OCI-LY7 (cell line): ENCODE measurements at regions not wholly inside any gene's neighbourhood (a gene's known extent, or its start where the extent isn't known, plus 50 kb on each side); places are given as distances from the start of the nearest gene placed in this dataset.

Experiments
- BruUV-seq: library from RNA; stranded (reverse); fragments of 400-500 nt; replicated peaks from 2 replicates; lab custom pipeline; 2021; lab: Mats Ljungman, UMichigan
- CTCF ChIA-PET: fragments of 300-600 bp; sonication (Branson Sonifier 250); formaldehyde crosslinking; loops from one replicate; lab custom pipeline; 2022; ENCODE audit warnings: antibody characterized with exemption; ENCODE audit not compliant: unreplicated experiment; lab: Charles Lee
- POLR2A ChIA-PET: fragments of 300-600 bp; sonication (Branson Sonifier 250); formaldehyde crosslinking; loops from one replicate; lab custom pipeline; 2022; ENCODE audit warnings: antibody characterized with exemption; lab: Charles Lee
- DNase-seq: peaks from one replicate; pipeline ENCODE4 v3.0.0-alpha.2; 2015; ENCODE audit warnings: low spot score
- H2AFZ ChIP-seq: fragments of 200-600 bp; sonication (generic), shearing (Covaris generic); 2 replicates; pipeline ENCODE4 v1.6.1; 2014; ENCODE audit warnings: mild to moderate bottlenecking, antibody characterized with exemption, low read length, moderate library complexity
- H3K27ac ChIP-seq: fragments of 200-600 bp; sonication (generic); 2 replicates; pipeline ENCODE4 v1.5.1; 2014; ENCODE audit warnings: mixed run types, low read depth, mild to moderate bottlenecking, moderate library complexity, low read length, inconsistent platforms; ENCODE audit not compliant: poor library complexity, severe bottlenecking
- H3K36me3 ChIP-seq: fragments of 200-600 bp; sonication (generic); 2 replicates; pipeline ENCODE4 v1.6.1; 2014; ENCODE audit warnings: mild to moderate bottlenecking, antibody characterized with exemption, low read length, moderate library complexity, mixed read lengths; ENCODE audit not compliant: insufficient read depth
- H3K4me1 ChIP-seq: fragments of 200-600 bp; sonication (generic); 2 replicates; pipeline ENCODE4 v1.5.1; 2014; ENCODE audit warnings: mild to moderate bottlenecking, low read length; ENCODE audit not compliant: insufficient read depth, poor library complexity, severe bottlenecking
- H3K4me2 ChIP-seq: fragments of 200-600 bp; sonication (generic); 2 replicates; pipeline ENCODE4 v1.6.1; 2014; ENCODE audit warnings: mild to moderate bottlenecking, low read length
- H3K4me3 ChIP-seq: fragments of 200-600 bp; sonication (generic); 2 replicates; pipeline ENCODE4 v1.5.1; 2014; ENCODE audit warnings: mild to moderate bottlenecking, low read depth, low read length; ENCODE audit not compliant: poor library complexity, severe bottlenecking
- H3K79me2 ChIP-seq: fragments of 200-600 bp; sonication (generic); 2 replicates; pipeline ENCODE4 v1.6.1; 2016; ENCODE audit warnings: low read depth, mild to moderate bottlenecking, low read length, moderate library complexity, mixed read lengths; ENCODE audit not compliant: insufficient read depth
- H3K9me2 ChIP-seq: fragments of 200-600 bp; sonication (generic); 2 replicates; pipeline ENCODE4 v1.6.1; 2016; ENCODE audit warnings: mild to moderate bottlenecking, low read length, mixed read lengths; ENCODE audit not compliant: insufficient read depth
- H3K9me3 ChIP-seq: fragments of 200-600 bp; sonication (generic); 2 replicates; pipeline ENCODE4 v1.6.1; 2014; ENCODE audit warnings: mild to moderate bottlenecking, mixed run types, low read length, mixed read lengths
- H4K20me1 ChIP-seq: fragments of 200-600 bp; sonication (generic); 2 replicates; pipeline ENCODE4 v1.6.1; 2014; ENCODE audit warnings: mild to moderate bottlenecking, antibody characterized with exemption, low read length, moderate library complexity, mixed read lengths; ENCODE audit not compliant: insufficient read depth
- EZH2phosphoT487 ChIP-seq: fragments of 200-600 bp; sonication (generic); IDR thresholded peaks from 2 replicates; pipeline ENCODE4 v1.6.1; 2018; ENCODE audit warnings: low read depth, borderline replicate concordance, mild to moderate bottlenecking, mixed run types, antibody characterized with exemption, low read length, moderate library complexity, mixed read lengths
- intact Hi-C: fragments of 100-400 bp; cut with micrococcal nuclease; formaldehyde crosslinking; loops from one replicate; pipeline ENCODE4 v1.10.0; 2022; ENCODE audit not compliant: unreplicated experiment
- TF ChIP-seq, protein P1 (sequence below): fragments of 200-600 bp; sonication (generic); conservative IDR thresholded peaks from 2 replicates; pipeline ENCODE4 v1.5.1; 2014; ENCODE audit warnings: mild to moderate bottlenecking, antibody characterized with exemption, low read length, moderate library complexity, mixed read lengths

- BruUV-seq: no TSS peak
- ChIA-PET POLR2A (no interaction called here), CTCF (no interaction called here)
- Histone ChIP-seq H3K4me2 (no peak overlapping the region), H3K9me3 (no peaks in the 10 kb centered on the region), H3K36me3 (no peaks in the 10 kb centered on the region), H4K20me1 (no peaks in the 10 kb centered on the region), H3K4me1 (no peaks in the 10 kb centered on the region), H2AFZ (no peak overlapping the region), H3K9me2 (no peaks in the 10 kb centered on the region), H3K27ac (no peak overlapping the region), H3K4me3 (no peak overlapping the region), H3K79me2 (no peaks in the 10 kb centered on the region)
- no peak for DNase-seq
- TF ChIP-seq EZH2phosphoT487: no peak
- TF ChIP-seq, protein P1, sequence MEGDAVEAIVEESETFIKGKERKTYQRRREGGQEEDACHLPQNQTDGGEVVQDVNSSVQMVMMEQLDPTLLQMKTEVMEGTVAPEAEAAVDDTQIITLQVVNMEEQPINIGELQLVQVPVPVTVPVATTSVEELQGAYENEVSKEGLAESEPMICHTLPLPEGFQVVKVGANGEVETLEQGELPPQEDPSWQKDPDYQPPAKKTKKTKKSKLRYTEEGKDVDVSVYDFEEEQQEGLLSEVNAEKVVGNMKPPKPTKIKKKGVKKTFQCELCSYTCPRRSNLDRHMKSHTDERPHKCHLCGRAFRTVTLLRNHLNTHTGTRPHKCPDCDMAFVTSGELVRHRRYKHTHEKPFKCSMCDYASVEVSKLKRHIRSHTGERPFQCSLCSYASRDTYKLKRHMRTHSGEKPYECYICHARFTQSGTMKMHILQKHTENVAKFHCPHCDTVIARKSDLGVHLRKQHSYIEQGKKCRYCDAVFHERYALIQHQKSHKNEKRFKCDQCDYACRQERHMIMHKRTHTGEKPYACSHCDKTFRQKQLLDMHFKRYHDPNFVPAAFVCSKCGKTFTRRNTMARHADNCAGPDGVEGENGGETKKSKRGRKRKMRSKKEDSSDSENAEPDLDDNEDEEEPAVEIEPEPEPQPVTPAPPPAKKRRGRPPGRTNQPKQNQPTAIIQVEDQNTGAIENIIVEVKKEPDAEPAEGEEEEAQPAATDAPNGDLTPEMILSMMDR: no peak
- intact Hi-C loops: no loop called here
Measured at GRCh38 chr6:85394199-85394598, 55.7 kb upstream of the NT5E start.

GRCh38 chr6:85392379-85392778 is 57.5 kb upstream of the NT5E start:
- no TSS peak for BruUV-seq
- Histone ChIP-seq H4K20me1 (no peaks in the 10 kb centered on the region), H3K4me3 (no peak overlapping the region), H3K9me3 (no peaks in the 10 kb centered on the region), H3K9me2 (no peaks in the 10 kb centered on the region), H3K36me3 (no peaks in the 10 kb centered on the region), H3K79me2 (no peaks in the 10 kb centered on the region), H3K27ac (no peak overlapping the region), H2AFZ (no peak overlapping the region), H3K4me1 (no peaks in the 10 kb centered on the region), H3K4me2 (no peak overlapping the region)
- TF ChIP-seq, protein P1: no peak
- no peak for TF ChIP-seq EZH2phosphoT487
- intact Hi-C loops: no loop called here
- ChIA-PET CTCF (no interaction called here), POLR2A (no interaction called here)
- no peak for DNase-seq

DNA sequence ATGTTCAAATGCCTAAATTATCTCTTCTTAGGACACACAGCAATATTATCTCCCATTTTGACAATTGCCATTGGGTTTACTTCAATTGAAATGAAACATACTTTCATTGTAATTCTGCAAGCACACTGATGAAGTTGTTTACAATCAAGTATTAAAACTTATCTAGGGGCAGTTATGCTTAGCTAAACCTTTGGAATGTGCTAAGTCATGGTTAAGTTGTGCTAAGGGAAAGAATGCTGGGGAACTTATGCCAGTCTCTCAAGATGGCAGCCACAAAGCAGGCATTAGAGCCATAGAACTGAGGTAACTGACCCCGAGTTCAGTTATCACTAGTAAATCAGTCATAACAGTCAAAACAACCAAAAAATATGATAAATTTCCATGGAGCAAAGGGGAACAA is 59.1 kb upstream of the NT5E start:
- H3K36me3 ChIP-seq: no peaks in the 10 kb centered on the region
- H2AFZ ChIP-seq: no peak overlapping the region
- no peaks in the 10 kb centered on the region for H3K9me3 ChIP-seq
- POLR2A ChIA-PET: no interaction called here
- H3K9me2 ChIP-seq: no peaks in the 10 kb centered on the region
- H3K4me2 ChIP-seq: no peak overlapping the region
- TF ChIP-seq, protein P1: no peak
- TF ChIP-seq EZH2phosphoT487: no peak
- no peak overlapping the region for H3K27ac ChIP-seq
- no TSS peak for BruUV-seq
- intact Hi-C loops: no loop called here
- CTCF ChIA-PET: no interaction called here
- no peak overlapping the region for H3K4me3 ChIP-seq
- no peaks in the 10 kb centered on the region for H4K20me1 ChIP-seq
- no peaks in the 10 kb centered on the region for H3K4me1 ChIP-seq
- DNase-seq: no peak
- no peaks in the 10 kb centered on the region for H3K79me2 ChIP-seq
